ENCODE measurements at regions not wholly inside any gene's neighbourhood (a gene's known extent, or its start where the extent isn't known, plus 50 kb on each side); places are given as distances from the start of the nearest gene placed in this dataset.

DNA sequence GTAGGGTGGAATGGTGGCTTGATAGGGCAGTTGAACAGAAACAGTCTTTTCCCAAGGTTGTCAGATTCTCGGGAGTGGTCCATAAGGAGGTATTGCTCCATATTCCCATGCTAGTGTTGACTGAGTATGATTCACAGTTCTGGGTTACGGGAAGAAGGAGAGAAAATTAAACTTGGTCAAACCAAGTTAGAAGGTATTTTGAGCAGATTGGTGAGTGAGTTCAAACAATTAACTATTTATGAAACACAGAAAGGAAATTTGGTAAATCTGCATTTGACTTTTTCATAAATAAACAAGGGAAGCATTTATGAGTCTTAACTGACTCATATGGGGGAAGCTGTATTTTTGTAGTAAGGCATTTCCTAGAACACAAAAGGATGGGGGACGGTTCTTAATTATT lies 2419.4 kb downstream of the PCDH9 start:
- H3K9me3 ChIP-seq (ENCODE audit: low read length): peaks cover 24% of the 10 kb centered on the region; the same call in 1 of the 2 replicates
- DNase-seq (ENCODE audit: low spot score): no peak
- no peak overlapping the region for H2AFZ ChIP-seq (ENCODE audit: low read length)
- H3K79me2 ChIP-seq (ENCODE audit: insufficient read depth, low read length): no peaks in the 10 kb centered on the region
- H3K4me1 ChIP-seq (ENCODE audit: insufficient read depth, low read length): no peaks in the 10 kb centered on the region
- FAIRE-seq: no peak
- H3K4me2 ChIP-seq (ENCODE audit: low read depth, low read length): no peak overlapping the region
- TF ChIP-seq AKAP8 (CRISPR knock-in tag; IDR thresholded peaks at IDR 0.05) (no peak), U2AF2 (IDR thresholded peaks at IDR 0.05; ENCODE audit: low read depth, low read length) (no peak), ZNF589 (CRISPR knock-in tag; conservative IDR thresholded peaks at IDR 0.05) (no peak), ZNF605 (CRISPR knock-in tag; IDR thresholded peaks at IDR 0.05) (no peak), ZNF780A (CRISPR knock-in tag; IDR thresholded peaks at IDR 0.05) (no peak), RCOR2 (CRISPR knock-in tag; IDR thresholded peaks at IDR 0.05) (no peak), YEATS2 (CRISPR knock-in tag; IDR thresholded peaks at IDR 0.05; ENCODE audit: borderline replicate concordance) (no peak)
- no peak overlapping the region for H3K27ac ChIP-seq (ENCODE audit: extremely low read length, insufficient read depth, low read length)
- no peaks in the 10 kb centered on the region for H4K20me1 ChIP-seq (ENCODE audit: insufficient read depth, low read length)
- ChIA-PET CTCF (ENCODE audit: low intra/inter-chr PET ratio, low total read pairs) (no interaction called here), POLR2A (no interaction called here)
- 1% methylated on average over 3 of the region's 3 CpGs for WGBS (ENCODE audit: low lambda C conversion rate)
- H3K4me3 ChIP-seq (replicated peaks in 1 of 3; ENCODE audit: insufficient read depth in 1 of 3, low read depth in 2 of 3, low read length in 3 of 3): no peak overlapping the region
- BruUV-seq (replicated peaks): no TSS peak
- H3K36me3 ChIP-seq (replicated peaks in 1 of 2; ENCODE audit: control insufficient read depth in 1 of 2, insufficient read depth in 2 of 2, low read length in 2 of 2): no peaks in the 10 kb centered on the region
- no peaks in the 10 kb centered on the region for H3K27me3 ChIP-seq (ENCODE audit: control insufficient read depth in 1 of 2, insufficient read depth in 2 of 2, low read length in 2 of 2)
- in situ Hi-C loops (cut with HindIII; ENCODE audit: extremely low pct_ligation_motif_present, low pct_unique_long_range_greater_than_20kb): no loop called here
- no peak overlapping the region for H3K9ac ChIP-seq (ENCODE audit: insufficient read depth, low read depth, low read length)
- intact Hi-C loops (cut with micrococcal nuclease; ENCODE audit: unreplicated experiment): no loop called here
- ATAC-seq: no peak

DNA sequence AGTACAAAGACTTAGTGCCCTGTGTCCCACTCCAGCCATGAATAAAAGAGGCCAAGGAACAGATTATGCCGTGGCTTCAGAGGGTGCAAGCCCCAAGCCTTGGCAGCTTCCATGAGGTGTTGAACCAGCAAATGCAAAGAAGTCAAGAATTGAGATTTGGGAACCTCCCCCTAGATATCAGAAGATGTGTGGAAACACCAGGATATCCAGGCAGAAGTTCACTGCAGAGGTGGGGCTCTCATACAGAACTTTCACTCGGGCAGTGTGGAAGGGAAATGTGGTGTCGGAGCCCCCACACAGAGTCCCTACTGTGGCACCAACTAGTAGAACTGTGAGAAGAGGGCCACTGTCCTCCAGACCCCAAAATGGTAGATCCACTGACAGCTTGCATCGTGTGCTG lies 2421.4 kb downstream of the PCDH9 start:
- ATAC-seq: no peak
- intact Hi-C loops (cut with micrococcal nuclease; ENCODE audit: unreplicated experiment) (no loop called here), in situ Hi-C loops (cut with HindIII; ENCODE audit: extremely low pct_ligation_motif_present, low pct_unique_long_range_greater_than_20kb) (no loop called here)
- no peak for DNase-seq (ENCODE audit: low spot score)
- Histone ChIP-seq H3K9me3 (ENCODE audit: low read length) (peaks cover 24% of the 10 kb centered on the region; the same call in 1 of the 2 replicates), H3K9ac (ENCODE audit: insufficient read depth, low read depth, low read length) (no peak overlapping the region), H3K27me3 (ENCODE audit: control insufficient read depth in 1 of 2, insufficient read depth in 2 of 2, low read length in 2 of 2) (no peaks in the 10 kb centered on the region), H3K27ac (ENCODE audit: extremely low read length, insufficient read depth, low read length) (no peak overlapping the region), H3K4me1 (ENCODE audit: insufficient read depth, low read length) (no peaks in the 10 kb centered on the region), H3K79me2 (ENCODE audit: insufficient read depth, low read length) (no peaks in the 10 kb centered on the region), H3K4me2 (ENCODE audit: low read depth, low read length) (no peak overlapping the region), H2AFZ (ENCODE audit: low read length) (no peak overlapping the region), H4K20me1 (ENCODE audit: insufficient read depth, low read length) (no peaks in the 10 kb centered on the region), H3K4me3 (replicated peaks in 1 of 3; ENCODE audit: insufficient read depth in 1 of 3, low read depth in 2 of 3, low read length in 3 of 3) (no peak overlapping the region), H3K36me3 (replicated peaks in 1 of 2; ENCODE audit: control insufficient read depth in 1 of 2, insufficient read depth in 2 of 2, low read length in 2 of 2) (no peaks in the 10 kb centered on the region)
- FAIRE-seq: no peak
- CTCF ChIA-PET (ENCODE audit: low intra/inter-chr PET ratio, low total read pairs): no interaction called here
- POLR2A ChIA-PET: no interaction called here
- WGBS (ENCODE audit: low lambda C conversion rate): 6% methylated on average over 3 of the region's 4 CpGs
- no TSS peak for BruUV-seq (replicated peaks)
- no peak for TF ChIP-seq TBL1XR1 (IDR thresholded peaks at IDR 0.05; ENCODE audit: borderline replicate concordance, low read length, partially characterized antibody)
